Activated T-cell treated with anti-CD3 and anti-CD28 coated beads, Interleukin-2, amount 50 U/mL, for 4 hours (primary cell): ENCODE measurements at regions not wholly inside any gene's neighbourhood (a gene's known extent, or its start where the extent isn't known, plus 50 kb on each side); places are given as distances from the start of the nearest gene placed in this dataset.

Source experiments
- ATAC-seq, 2 donors: fragments of 200-7000 bp; cut with Tn5 transposase; one replicate each; pipeline ENCODE4 v1.10.0; 2021
- DNase-seq: peaks from one replicate; pipeline ENCODE4 v3.0.0-alpha.2; 2020
- H3K27me3 Mint-ChIP-seq: one replicate; pipeline ENCODE4 v1.8.0; 2021; ENCODE audit warnings: low read depth, mixed read lengths
- H3K36me3 Mint-ChIP-seq: one replicate; pipeline ENCODE4 v1.8.0; 2022; ENCODE audit warnings: mixed read lengths; ENCODE audit not compliant: insufficient read depth
- H3K4me1 Mint-ChIP-seq: one replicate; pipeline ENCODE4 v1.8.0; 2021; ENCODE audit warnings: low read depth, mixed read lengths
- H3K4me3 Mint-ChIP-seq: one replicate; pipeline ENCODE4 v1.8.0; 2021; ENCODE audit warnings: mild to moderate bottlenecking, moderate library complexity, mixed read lengths
- H3K9me3 Mint-ChIP-seq: one replicate; pipeline ENCODE4 v1.8.0; 2021; ENCODE audit warnings: mixed read lengths

GRCh38 chr2:220510668-220511067, 883.2 kb downstream of the SLC4A3 start:
- H3K27me3 Mint-ChIP-seq, result peaks cover 3% of the 10 kb centered on the region
- ATAC-seq (no peak), DNase-seq (no peak)
- H3K4me1 Mint-ChIP-seq, result no peaks in the 10 kb centered on the region
- H3K9me3 Mint-ChIP-seq, result peaks cover 5% of the 10 kb centered on the region
- H3K4me3 Mint-ChIP-seq, result no peak overlapping the region
- no peaks in the 10 kb centered on the region for H3K36me3 Mint-ChIP-seq

GRCh38 chr2:220512419-220512818, 885.0 kb downstream of the SLC4A3 start:
- peaks cover 3% of the 10 kb centered on the region for H3K27me3 Mint-ChIP-seq
- no peak for DNase-seq
- no peak for ATAC-seq
- H3K9me3 Mint-ChIP-seq, result peaks cover 5% of the 10 kb centered on the region
- H3K4me1 Mint-ChIP-seq, result no peaks in the 10 kb centered on the region
- H3K36me3 Mint-ChIP-seq, result no peaks in the 10 kb centered on the region
- no peak overlapping the region for H3K4me3 Mint-ChIP-seq

- H3K4me3 Mint-ChIP-seq, result no peak overlapping the region
- no peak for DNase-seq
- H3K9me3 Mint-ChIP-seq, result peaks cover 5% of the 10 kb centered on the region
- H3K4me1 Mint-ChIP-seq, result no peaks in the 10 kb centered on the region
- H3K27me3 Mint-ChIP-seq, result peaks cover 4% of the 10 kb centered on the region
- no peak for ATAC-seq
- no peaks in the 10 kb centered on the region for H3K36me3 Mint-ChIP-seq
These were observed 886.3 kb downstream of the SLC4A3 start for GRCh38 chr2:220513573-220514288.

GRCh38 chr2:220521551-220521950, 894.1 kb downstream of the SLC4A3 start:
- Mint-ChIP-seq H3K4me1 (no peaks in the 10 kb centered on the region), H3K9me3 (no peaks in the 10 kb centered on the region), H3K36me3 (no peaks in the 10 kb centered on the region), H3K4me3 (no peak overlapping the region), H3K27me3 (peaks cover 2% of the 10 kb centered on the region)
- no peak for DNase-seq
- ATAC-seq, result no peak

GRCh38 chr2:220528180-220528675, 900.8 kb downstream of the SLC4A3 start:
- no peaks in the 10 kb centered on the region for H3K27me3 Mint-ChIP-seq
- H3K4me1 Mint-ChIP-seq, result no peaks in the 10 kb centered on the region
- DNase-seq (no peak), ATAC-seq (no peak)
- H3K36me3 Mint-ChIP-seq, result no peaks in the 10 kb centered on the region
- H3K4me3 Mint-ChIP-seq, result no peak overlapping the region
- peaks cover 7% of the 10 kb centered on the region for H3K9me3 Mint-ChIP-seq

- Mint-ChIP-seq H3K36me3 (no peaks in the 10 kb centered on the region), H3K9me3 (peaks cover 12% of the 10 kb centered on the region), H3K4me1 (no peaks in the 10 kb centered on the region), H3K27me3 (no peaks in the 10 kb centered on the region), H3K4me3 (no peak overlapping the region)
- ATAC-seq (no peak), DNase-seq (no peak)
These were observed 903.8 kb downstream of the SLC4A3 start for GRCh38 chr2:220531216-220531615.

GRCh38 chr2:220533485-220533884, 906.1 kb downstream of the SLC4A3 start:
- H3K27me3 Mint-ChIP-seq, result no peaks in the 10 kb centered on the region
- peaks cover 12% of the 10 kb centered on the region for H3K9me3 Mint-ChIP-seq
- DNase-seq (no peak), ATAC-seq (no peak)
- no peaks in the 10 kb centered on the region for H3K36me3 Mint-ChIP-seq
- no peaks in the 10 kb centered on the region for H3K4me1 Mint-ChIP-seq
- no peak overlapping the region for H3K4me3 Mint-ChIP-seq

- Mint-ChIP-seq H3K27me3 (no peaks in the 10 kb centered on the region), H3K4me1 (no peaks in the 10 kb centered on the region), H3K36me3 (no peaks in the 10 kb centered on the region), H3K9me3 (peaks cover 4% of the 10 kb centered on the region), H3K4me3 (no peak overlapping the region)
- no peak for DNase-seq
- no peak for ATAC-seq
These were observed 912.1 kb downstream of the SLC4A3 start for GRCh38 chr2:220539481-220539880.

GRCh38 chr2:220544049-220544448, 916.6 kb downstream of the SLC4A3 start:
- no peaks in the 10 kb centered on the region for H3K9me3 Mint-ChIP-seq
- ATAC-seq, result no peak
- no peaks in the 10 kb centered on the region for H3K36me3 Mint-ChIP-seq
- DNase-seq, result no peak
- no peak overlapping the region for H3K4me3 Mint-ChIP-seq
- H3K27me3 Mint-ChIP-seq, result no peaks in the 10 kb centered on the region
- H3K4me1 Mint-ChIP-seq, result no peaks in the 10 kb centered on the region

GRCh38 chr2:220550995-220551700, 923.7 kb downstream of the SLC4A3 start:
- H3K9me3 Mint-ChIP-seq, result no peaks in the 10 kb centered on the region
- H3K27me3 Mint-ChIP-seq, result no peaks in the 10 kb centered on the region
- H3K36me3 Mint-ChIP-seq, result no peaks in the 10 kb centered on the region
- H3K4me1 Mint-ChIP-seq, result no peaks in the 10 kb centered on the region
- no peak overlapping the region for H3K4me3 Mint-ChIP-seq
- no peak for DNase-seq
- no peak for ATAC-seq

GRCh38 chr2:220552790-220553535, 925.5 kb downstream of the SLC4A3 start:
- H3K4me1 Mint-ChIP-seq, result no peaks in the 10 kb centered on the region
- ATAC-seq (no peak), DNase-seq (no peak)
- H3K9me3 Mint-ChIP-seq, result no peaks in the 10 kb centered on the region
- H3K36me3 Mint-ChIP-seq, result no peaks in the 10 kb centered on the region
- no peak overlapping the region for H3K4me3 Mint-ChIP-seq
- H3K27me3 Mint-ChIP-seq, result no peaks in the 10 kb centered on the region

GRCh38 chr2:220555961-220556630, 928.7 kb downstream of the SLC4A3 start:
- Mint-ChIP-seq H3K4me1 (no peaks in the 10 kb centered on the region), H3K36me3 (no peaks in the 10 kb centered on the region), H3K9me3 (no peaks in the 10 kb centered on the region), H3K27me3 (no peaks in the 10 kb centered on the region), H3K4me3 (no peak overlapping the region)
- no peak for ATAC-seq
- DNase-seq, result no peak

- Mint-ChIP-seq H3K36me3 (no peaks in the 10 kb centered on the region), H3K9me3 (no peaks in the 10 kb centered on the region), H3K4me1 (no peaks in the 10 kb centered on the region), H3K27me3 (no peaks in the 10 kb centered on the region), H3K4me3 (no peak overlapping the region)
- DNase-seq, result no peak
- no peak for ATAC-seq
These were observed 929.2 kb downstream of the SLC4A3 start for GRCh38 chr2:220556658-220557057.

GRCh38 chr2:220560192-220560591, 932.8 kb downstream of the SLC4A3 start:
- Mint-ChIP-seq H3K36me3 (no peaks in the 10 kb centered on the region), H3K9me3 (no peaks in the 10 kb centered on the region), H3K4me1 (no peaks in the 10 kb centered on the region), H3K27me3 (no peaks in the 10 kb centered on the region), H3K4me3 (no peak overlapping the region)
- ATAC-seq (no peak), DNase-seq (no peak)
